Bronchial epithelial cell (primary cell): ENCODE measurements at regions not wholly inside any gene's neighbourhood (a gene's known extent, or its start where the extent isn't known, plus 50 kb on each side); places are given as distances from the start of the nearest gene placed in this dataset.

Experiments used
- DNase-seq: peaks from one replicate; pipeline ENCODE4 v3.0.0-alpha.2; 2010; ENCODE audit warnings: low read depth
- FAIRE-seq: peaks from 2 replicates; lab custom pipeline; 2011; peaks lifted over from hg19 to GRCh38; lab: Jason Lieb, UNC
- H3K27me3 ChIP-seq: 2 replicates; pipeline ENCODE4 v1.5.1; 2011; ENCODE audit warnings: low read length; ENCODE audit not compliant: control insufficient read depth, insufficient read depth
- H3K36me3 ChIP-seq: 2 replicates; pipeline ENCODE4 v1.5.1; 2011; ENCODE audit warnings: low read length; ENCODE audit not compliant: control insufficient read depth, insufficient read depth
- H3K4me3 ChIP-seq: 2 replicates; pipeline ENCODE4 v1.5.1; 2011; ENCODE audit warnings: mild to moderate bottlenecking, low read depth, low read length, control low read depth
- CTCF ChIP-seq: IDR thresholded peaks from 2 replicates; pipeline ENCODE4 v1.5.1; 2011; ENCODE audit warnings: mild to moderate bottlenecking, moderate library complexity, low read length, control low read depth, inconsistent platforms; ENCODE audit not compliant: insufficient read depth, severe bottlenecking

DNA sequence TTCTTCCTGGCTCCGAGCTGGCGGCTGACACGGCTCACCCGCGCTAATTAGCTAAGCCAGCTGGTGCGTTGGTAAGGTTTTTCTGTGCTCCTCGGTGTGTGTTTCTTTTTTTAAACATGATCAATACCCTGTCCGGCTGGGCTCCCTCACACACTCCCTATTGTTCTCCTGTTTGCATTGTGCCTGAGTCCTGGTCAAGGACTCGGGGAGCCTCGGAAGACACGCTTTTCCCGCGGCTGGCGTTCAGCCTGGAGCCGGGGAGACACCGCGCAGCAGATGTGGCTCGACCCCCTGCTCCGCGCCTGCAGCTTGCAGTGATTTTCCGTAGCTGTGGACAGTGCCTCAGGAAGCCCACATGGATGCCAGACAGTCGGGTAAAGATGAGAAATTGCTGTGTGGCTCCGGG is 454.9 kb upstream of the CADM1 start:
- Histone ChIP-seq H3K27me3 (no peaks in the 10 kb centered on the region), H3K36me3 (no peaks in the 10 kb centered on the region), H3K4me3 (no peak overlapping the region)
- no peak for FAIRE-seq
- no peak for TF ChIP-seq CTCF
- no peak for DNase-seq

- Histone ChIP-seq H3K36me3 (no peaks in the 10 kb centered on the region), H3K4me3 (no peak overlapping the region), H3K27me3 (no peaks in the 10 kb centered on the region)
- TF ChIP-seq CTCF: no peak
- FAIRE-seq (no peak), DNase-seq (no peak)
These were observed 454.1 kb upstream of the CADM1 start for GRCh38 chr11:115958089-115959000.

GRCh38 chr11:115955803-115956202 is 451.6 kb upstream of the CADM1 start:
- TF ChIP-seq CTCF: no peak
- H3K4me3 ChIP-seq: no peak overlapping the region
- H3K36me3 ChIP-seq: no peaks in the 10 kb centered on the region
- DNase-seq (no peak), FAIRE-seq (no peak)
- no peaks in the 10 kb centered on the region for H3K27me3 ChIP-seq

DNA sequence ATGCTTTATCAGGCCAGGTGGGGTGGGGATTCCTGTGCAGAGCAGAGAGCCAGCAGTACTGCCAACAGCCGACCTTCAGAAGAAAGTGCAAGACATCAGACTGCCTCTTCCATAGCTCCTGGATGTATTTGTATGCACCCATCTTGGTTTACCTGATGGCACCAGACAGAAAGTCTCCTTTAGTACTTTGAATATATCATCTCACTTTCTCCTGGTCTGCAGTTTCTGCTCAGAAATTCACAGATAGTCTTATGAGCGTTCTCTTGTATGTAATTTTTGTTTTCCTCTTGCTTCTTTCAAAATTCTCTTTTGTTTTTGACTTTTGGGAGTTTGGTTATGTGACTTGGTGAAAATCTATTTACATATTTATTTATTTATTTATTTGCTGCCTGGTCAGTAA is 446.4 kb upstream of the CADM1 start:
- TF ChIP-seq CTCF: no peak
- DNase-seq: no peak
- FAIRE-seq: no peak
- no peak overlapping the region for H3K4me3 ChIP-seq
- H3K27me3 ChIP-seq: no peaks in the 10 kb centered on the region
- no peaks in the 10 kb centered on the region for H3K36me3 ChIP-seq

- no peak for DNase-seq
- no peak for FAIRE-seq
- Histone ChIP-seq H3K4me3 (no peak overlapping the region), H3K27me3 (no peaks in the 10 kb centered on the region), H3K36me3 (no peaks in the 10 kb centered on the region)
- TF ChIP-seq CTCF: no peak
These were observed 440.4 kb upstream of the CADM1 start for GRCh38 chr11:115944596-115944995.
